ENCODE measurements at regions not wholly inside any gene's neighbourhood (a gene's known extent, or its start where the extent isn't known, plus 50 kb on each side); places are given as distances from the start of the nearest gene placed in this dataset.

DNA sequence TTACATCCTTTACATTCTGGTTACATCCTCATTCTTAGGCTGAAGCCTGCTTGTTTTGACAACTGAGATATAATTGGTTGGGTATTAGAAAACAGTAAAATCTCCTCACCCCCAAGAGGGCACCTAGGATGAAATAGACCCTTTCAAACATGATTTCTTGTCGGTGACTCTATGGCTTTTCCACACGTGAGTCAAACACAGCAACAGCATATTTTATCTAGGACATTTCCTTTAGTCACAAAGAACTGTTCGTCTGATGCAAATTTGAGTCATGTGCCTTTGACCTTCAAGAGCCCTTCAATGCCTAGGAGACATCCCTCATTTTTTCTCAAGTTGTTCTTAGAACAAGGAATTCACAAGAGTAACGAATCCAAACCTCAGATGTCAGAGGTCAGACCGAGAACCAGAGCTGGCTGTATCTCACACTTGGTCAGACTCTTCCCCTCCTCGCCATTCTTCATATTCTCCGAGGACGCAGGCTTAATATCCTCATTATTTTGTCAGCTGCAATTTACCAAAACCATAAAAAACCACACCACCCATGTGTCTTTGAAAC lies 60.5 kb upstream of the ALKAL2 start:
- no peaks in the 10 kb centered on the region for H3K36me3 ChIP-seq (ENCODE audit: insufficient read depth, low read length)
- FAIRE-seq = no peak
- TF ChIP-seq EZH2 (IDR thresholded peaks at IDR 0.05; ENCODE audit: insufficient read depth, low read length) = no peak
- TF ChIP-seq, protein P1, sequence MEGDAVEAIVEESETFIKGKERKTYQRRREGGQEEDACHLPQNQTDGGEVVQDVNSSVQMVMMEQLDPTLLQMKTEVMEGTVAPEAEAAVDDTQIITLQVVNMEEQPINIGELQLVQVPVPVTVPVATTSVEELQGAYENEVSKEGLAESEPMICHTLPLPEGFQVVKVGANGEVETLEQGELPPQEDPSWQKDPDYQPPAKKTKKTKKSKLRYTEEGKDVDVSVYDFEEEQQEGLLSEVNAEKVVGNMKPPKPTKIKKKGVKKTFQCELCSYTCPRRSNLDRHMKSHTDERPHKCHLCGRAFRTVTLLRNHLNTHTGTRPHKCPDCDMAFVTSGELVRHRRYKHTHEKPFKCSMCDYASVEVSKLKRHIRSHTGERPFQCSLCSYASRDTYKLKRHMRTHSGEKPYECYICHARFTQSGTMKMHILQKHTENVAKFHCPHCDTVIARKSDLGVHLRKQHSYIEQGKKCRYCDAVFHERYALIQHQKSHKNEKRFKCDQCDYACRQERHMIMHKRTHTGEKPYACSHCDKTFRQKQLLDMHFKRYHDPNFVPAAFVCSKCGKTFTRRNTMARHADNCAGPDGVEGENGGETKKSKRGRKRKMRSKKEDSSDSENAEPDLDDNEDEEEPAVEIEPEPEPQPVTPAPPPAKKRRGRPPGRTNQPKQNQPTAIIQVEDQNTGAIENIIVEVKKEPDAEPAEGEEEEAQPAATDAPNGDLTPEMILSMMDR (IDR thresholded peaks at IDR 0.05; ENCODE audit: insufficient read depth, low read depth, low read length) = no peak

DNA sequence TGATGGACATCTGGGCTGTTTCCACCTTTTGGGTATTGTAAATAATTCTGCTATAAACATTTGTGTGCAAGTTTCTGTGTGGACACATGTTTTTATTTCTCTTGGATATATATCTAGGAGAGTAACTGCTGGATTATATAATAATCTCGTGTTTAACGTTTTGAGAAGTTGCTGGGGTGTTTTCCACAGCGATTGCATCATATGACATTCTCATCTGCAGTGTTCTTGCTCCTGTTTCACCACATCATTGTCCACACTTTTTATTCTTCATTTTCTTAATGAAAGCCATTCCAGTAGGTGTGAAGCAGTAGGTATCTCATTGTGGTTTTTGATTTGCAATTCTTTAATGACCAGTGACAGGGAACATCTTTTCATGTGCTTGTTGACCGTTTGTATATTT lies 56.9 kb upstream of the ALKAL2 start:
- no peak overlapping the region for H3K27ac ChIP-seq (ENCODE audit: low read depth, low read length)
- H2AFZ ChIP-seq (ENCODE audit: low read depth, low read length) = no peak overlapping the region
- H4K20me1 ChIP-seq (ENCODE audit: insufficient read depth, low read length) = no peaks in the 10 kb centered on the region
- H3K9me3 ChIP-seq (ENCODE audit: insufficient read depth, low read depth, low read length) = no peaks in the 10 kb centered on the region
- peaks cover 13% of the 10 kb centered on the region for H3K4me1 Mint-ChIP-seq (ENCODE audit: low read depth, unreplicated experiment)
- no peak overlapping the region for H3K4me3 ChIP-seq (ENCODE audit: insufficient read depth, low read depth, low read length)
- TF ChIP-seq, protein P1 (IDR thresholded peaks at IDR 0.05; ENCODE audit: insufficient read depth, low read depth, low read length) = no peak
- TF ChIP-seq EZH2 (IDR thresholded peaks at IDR 0.05; ENCODE audit: insufficient read depth, low read length) = no peak
- no peak overlapping the region for H3K4me2 ChIP-seq (ENCODE audit: low read length)
- peaks cover 4% of the 10 kb centered on the region for H3K27me3 Mint-ChIP-seq (ENCODE audit: low read depth, unreplicated experiment)
- H3K27ac Mint-ChIP-seq (ENCODE audit: unreplicated experiment) = no peak overlapping the region
- H3K4me1 ChIP-seq (ENCODE audit: insufficient read depth, low read length) = no peaks in the 10 kb centered on the region
- H3K27me3 ChIP-seq (ENCODE audit: insufficient read depth, low read length) = no peaks in the 10 kb centered on the region
- no peak overlapping the region for H3K4me3 Mint-ChIP-seq (ENCODE audit: unreplicated experiment)
- no peak overlapping the region for H3K9ac ChIP-seq (ENCODE audit: low read length)
- no peak for DNase-seq (ENCODE audit: low read depth)
- H3K79me2 ChIP-seq (ENCODE audit: insufficient read depth, low read length) = no peaks in the 10 kb centered on the region
- FAIRE-seq = no peak
- no peaks in the 10 kb centered on the region for H3K36me3 Mint-ChIP-seq (ENCODE audit: low read depth, unreplicated experiment)
- H3K36me3 ChIP-seq (ENCODE audit: insufficient read depth, low read length) = no peaks in the 10 kb centered on the region
- H3K9me3 Mint-ChIP-seq (ENCODE audit: unreplicated experiment) = no peaks in the 10 kb centered on the region

More for the DNA sequence above, 60.5 kb upstream of the ALKAL2 start:
- Mint-ChIP-seq H3K36me3 (ENCODE audit: low read depth, unreplicated experiment) (no peaks in the 10 kb centered on the region), H3K4me3 (ENCODE audit: unreplicated experiment) (no peak overlapping the region), H3K9me3 (ENCODE audit: unreplicated experiment) (no peaks in the 10 kb centered on the region), H3K27me3 (ENCODE audit: low read depth, unreplicated experiment) (no peaks in the 10 kb centered on the region), H3K27ac (ENCODE audit: unreplicated experiment) (no peak overlapping the region), H3K4me1 (ENCODE audit: low read depth, unreplicated experiment) (peaks cover 5% of the 10 kb centered on the region)
- Histone ChIP-seq H3K9ac (ENCODE audit: low read length) (no peak overlapping the region), H3K4me1 (ENCODE audit: insufficient read depth, low read length) (no peaks in the 10 kb centered on the region), H2AFZ (ENCODE audit: low read depth, low read length) (no peak overlapping the region), H3K27me3 (ENCODE audit: insufficient read depth, low read length) (no peaks in the 10 kb centered on the region), H3K9me3 (ENCODE audit: insufficient read depth, low read depth, low read length) (no peaks in the 10 kb centered on the region), H3K27ac (ENCODE audit: low read depth, low read length) (peak overlapping the region; percentile 37), H4K20me1 (ENCODE audit: insufficient read depth, low read length) (no peaks in the 10 kb centered on the region), H3K4me2 (ENCODE audit: low read length) (peak overlapping the region; percentile 35), H3K79me2 (ENCODE audit: insufficient read depth, low read length) (no peaks in the 10 kb centered on the region), H3K4me3 (ENCODE audit: insufficient read depth, low read depth, low read length) (no peak overlapping the region)
- DNase-seq (ENCODE audit: low read depth) = peak; percentile 62

DNA sequence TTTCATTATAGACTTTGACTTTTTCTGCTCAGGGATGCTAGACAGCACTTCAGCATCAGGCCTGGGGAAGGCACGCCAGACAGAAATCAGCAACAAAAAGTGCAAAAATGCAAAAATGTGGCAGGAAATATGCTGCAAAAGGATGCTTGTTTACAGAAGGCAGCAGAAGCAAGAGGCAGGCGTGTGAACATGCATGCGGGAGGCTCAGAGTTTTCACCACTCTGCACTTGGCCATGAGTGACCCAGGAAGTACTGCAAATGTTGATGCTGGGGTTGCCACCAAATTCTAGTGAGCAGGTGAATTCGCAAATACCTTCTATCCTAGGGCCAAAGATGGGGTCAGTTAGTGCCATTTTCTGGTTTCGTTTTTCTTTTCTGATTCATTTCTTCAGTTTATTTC lies 55.5 kb upstream of the ALKAL2 start:
- Mint-ChIP-seq H3K4me3 (ENCODE audit: unreplicated experiment) (no peak overlapping the region), H3K27ac (ENCODE audit: unreplicated experiment) (no peak overlapping the region), H3K9me3 (ENCODE audit: unreplicated experiment) (peaks cover 4% of the 10 kb centered on the region), H3K36me3 (ENCODE audit: low read depth, unreplicated experiment) (no peaks in the 10 kb centered on the region), H3K4me1 (ENCODE audit: low read depth, unreplicated experiment) (peaks cover 8% of the 10 kb centered on the region), H3K27me3 (ENCODE audit: low read depth, unreplicated experiment) (peaks cover 4% of the 10 kb centered on the region)
- Histone ChIP-seq H3K79me2 (ENCODE audit: insufficient read depth, low read length) (no peaks in the 10 kb centered on the region), H3K9me3 (ENCODE audit: insufficient read depth, low read depth, low read length) (peaks cover 6% of the 10 kb centered on the region), H2AFZ (ENCODE audit: low read depth, low read length) (no peak overlapping the region), H3K4me3 (ENCODE audit: insufficient read depth, low read depth, low read length) (no peak overlapping the region), H3K4me2 (ENCODE audit: low read length) (no peak overlapping the region), H4K20me1 (ENCODE audit: insufficient read depth, low read length) (no peaks in the 10 kb centered on the region), H3K36me3 (ENCODE audit: insufficient read depth, low read length) (no peaks in the 10 kb centered on the region), H3K27ac (ENCODE audit: low read depth, low read length) (no peak overlapping the region), H3K4me1 (ENCODE audit: insufficient read depth, low read length) (no peaks in the 10 kb centered on the region), H3K27me3 (ENCODE audit: insufficient read depth, low read length) (no peaks in the 10 kb centered on the region), H3K9ac (ENCODE audit: low read length) (no peak overlapping the region)
- TF ChIP-seq, protein P1 (IDR thresholded peaks at IDR 0.05; ENCODE audit: insufficient read depth, low read depth, low read length) = no peak
- no peak for TF ChIP-seq EZH2 (IDR thresholded peaks at IDR 0.05; ENCODE audit: insufficient read depth, low read length)
- FAIRE-seq = no peak
- DNase-seq (ENCODE audit: low read depth) = no peak

All from astrocyte (in vitro differentiated cells and primary cell).